Right lobe of liver (tissue), 6 donors: ENCODE measurements at regions not wholly inside any gene's neighbourhood (a gene's known extent, or its start where the extent isn't known, plus 50 kb on each side); places are given as distances from the start of the nearest gene placed in this dataset.
A peak's percentile ranks its signal among the peaks of the same experiment; 100 is the strongest.

Experiments
- ATAC-seq, 4 donors: fragments of 200-7000 bp; cut with Tn5 transposase; one replicate each; pipeline ENCODE4 v1.9.1; 2020; ENCODE audit warnings: mild to moderate bottlenecking in 4 of 4, moderate library complexity in 4 of 4
- DNase-seq, 3 donors: peaks; one replicate each; pipeline ENCODE4 v3.0.0-alpha.2; 2020
- H3K27ac ChIP-seq, 3 donors: fragments of 200-600 bp; one replicate each; pipeline ENCODE4 v1.8.0; 2022
- H3K27me3 ChIP-seq, 2 donors: fragments of 200-600 bp; one replicate each; pipeline ENCODE4 v1.8.0; 2022
- H3K36me3 ChIP-seq, 4 donors: fragments of 200-600 bp; sonication (generic) in 1 of 4; one replicate each; pipeline versions ENCODE4 v1.5.1 to v1.8.0; 2017 to 2022; ENCODE audit warnings: control low read depth in 1 of 4
- H3K4me1 ChIP-seq, 4 donors: fragments of 200-600 bp; sonication (generic) in 1 of 4; one replicate each; pipeline versions ENCODE4 v1.5.1 to v1.8.0; 2017 to 2022; ENCODE audit warnings: control low read depth in 1 of 4
- H3K4me3 ChIP-seq, 3 donors: fragments of 200-600 bp; one replicate each; pipeline ENCODE4 v1.8.0; 2022
- H3K9me3 ChIP-seq, 4 donors: fragments of 200-600 bp; sonication (generic) in 1 of 4; one replicate each; pipeline versions ENCODE4 v1.5.1 to v1.8.0; 2017 to 2022; ENCODE audit warnings: control low read depth in 1 of 4
- POLR2A ChIP-seq: fragments of 450-650 bp; IDR thresholded peaks from one replicate; pipeline ENCODE4 v1.6.1; 2017; ENCODE audit warnings: antibody characterized with exemption, mild to moderate bottlenecking
- WGBS: methylation state at CpG from one replicate; pipeline ENCODE4 v1.1.6; 2018; ENCODE audit warnings: low coverage, low lambda C conversion rate; ENCODE audit not compliant: insufficient coverage; ENCODE audit errors: missing lambda C conversion rate; 5-methylcytosine and 5-hydroxymethylcytosine counted together
- intact Hi-C, 2 donors: fragments of 100-400 bp; cut with DNase I; formaldehyde crosslinking; loops; one replicate each; pipeline versions ENCODE4 v1.11.2 to v1.14.1; 2022
- TF ChIP-seq, protein P1 (sequence below), 4 donors: fragments of 200-600 bp in 3 of 4; fragments of 450-650 bp in 1 of 4; IDR thresholded peaks; one replicate each; pipeline versions ENCODE4 v1.5.1 to v1.8.0; 2016 to 2022; ENCODE audit warnings: antibody characterized with exemption in 4 of 4, mild to moderate bottlenecking in 2 of 4
- donor health status: DM: no; HTN: yes; CAD: no.
- donor health status: DM: no; HTN: no; CAD: no.
- donor health status: DM: no; HTN: no; CAD: no.
- donor health status: DM: no; HTN: yes; CAD: no.
- donor health status: DM: no; HTN: yes; CAD: no.

DNA sequence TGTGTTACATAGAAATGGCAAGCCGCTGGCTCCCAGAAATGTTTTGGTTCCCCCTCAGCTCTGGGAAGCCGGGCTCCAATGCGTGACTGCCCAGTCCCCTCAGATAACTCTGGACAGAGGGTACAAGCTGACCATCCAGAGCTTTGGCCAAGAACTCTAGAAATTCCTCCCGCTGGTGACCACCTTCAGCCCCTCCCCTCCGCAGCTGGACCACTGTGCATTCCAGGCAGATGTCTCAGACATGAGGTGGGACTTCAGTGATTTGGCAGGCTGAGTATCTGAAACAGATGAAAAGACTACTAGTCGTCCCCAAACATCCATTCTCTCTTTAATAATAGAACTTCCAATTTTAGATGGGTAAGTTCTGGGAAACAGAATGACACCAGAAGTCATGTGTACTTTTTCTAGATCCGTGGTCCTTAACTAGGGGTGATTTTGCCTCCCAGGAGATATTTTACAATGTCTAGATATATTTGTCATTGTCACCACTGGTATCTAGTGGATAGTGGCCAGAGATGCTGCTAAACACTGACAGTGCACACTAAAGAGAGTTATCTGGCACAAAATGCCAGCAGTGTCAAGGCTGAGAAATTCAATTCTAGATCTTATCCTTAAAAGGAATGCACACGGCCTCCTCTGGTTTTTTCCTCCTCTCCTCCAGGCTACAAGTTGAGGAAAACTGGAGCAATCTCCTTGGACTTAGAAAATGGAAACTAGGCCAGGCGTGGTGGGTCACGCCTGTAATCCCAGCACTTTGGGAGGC is 294.3 kb downstream of the SRBD1 start:
- Histone ChIP-seq H3K4me1 (peaks cover 0 to 8% (median 3%) of the 10 kb centered on the region in 4 donors), H3K36me3 (no peaks in the 10 kb centered on the region), H3K4me3 (no peak overlapping the region), H3K27ac (no peak overlapping the region), H3K27me3 (no peaks in the 10 kb centered on the region), H3K9me3 (no peaks in the 10 kb centered on the region)
- no peak for ATAC-seq
- DNase-seq = no peak
- TF ChIP-seq, protein P1, sequence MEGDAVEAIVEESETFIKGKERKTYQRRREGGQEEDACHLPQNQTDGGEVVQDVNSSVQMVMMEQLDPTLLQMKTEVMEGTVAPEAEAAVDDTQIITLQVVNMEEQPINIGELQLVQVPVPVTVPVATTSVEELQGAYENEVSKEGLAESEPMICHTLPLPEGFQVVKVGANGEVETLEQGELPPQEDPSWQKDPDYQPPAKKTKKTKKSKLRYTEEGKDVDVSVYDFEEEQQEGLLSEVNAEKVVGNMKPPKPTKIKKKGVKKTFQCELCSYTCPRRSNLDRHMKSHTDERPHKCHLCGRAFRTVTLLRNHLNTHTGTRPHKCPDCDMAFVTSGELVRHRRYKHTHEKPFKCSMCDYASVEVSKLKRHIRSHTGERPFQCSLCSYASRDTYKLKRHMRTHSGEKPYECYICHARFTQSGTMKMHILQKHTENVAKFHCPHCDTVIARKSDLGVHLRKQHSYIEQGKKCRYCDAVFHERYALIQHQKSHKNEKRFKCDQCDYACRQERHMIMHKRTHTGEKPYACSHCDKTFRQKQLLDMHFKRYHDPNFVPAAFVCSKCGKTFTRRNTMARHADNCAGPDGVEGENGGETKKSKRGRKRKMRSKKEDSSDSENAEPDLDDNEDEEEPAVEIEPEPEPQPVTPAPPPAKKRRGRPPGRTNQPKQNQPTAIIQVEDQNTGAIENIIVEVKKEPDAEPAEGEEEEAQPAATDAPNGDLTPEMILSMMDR (IDR thresholded peaks at IDR 0.05) = no peak
- TF ChIP-seq POLR2A = no peak
- WGBS = 85% methylated on average over 8 of the region's 10 CpGs
- intact Hi-C loops = no loop called here

DNA sequence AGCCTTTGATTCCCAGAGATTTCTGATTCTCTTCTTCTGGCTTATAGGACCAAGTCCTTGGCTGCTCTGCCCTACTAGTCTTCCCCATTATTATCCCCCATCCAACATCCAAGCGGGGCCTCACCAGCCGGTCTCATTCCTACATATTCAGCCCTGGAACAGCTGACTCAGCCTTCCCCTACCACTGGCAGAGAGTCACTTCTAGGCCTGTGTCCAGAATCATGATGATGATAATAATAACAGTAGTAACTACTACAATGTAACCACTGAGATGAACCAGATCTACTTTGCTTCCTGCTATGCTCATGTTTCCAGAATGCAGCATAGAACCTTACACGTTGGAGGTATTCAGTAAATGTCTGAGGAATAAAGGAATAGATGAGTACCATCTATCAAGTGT is 295.2 kb downstream of the SRBD1 start:
- ATAC-seq (no peak), DNase-seq (no peak)
- Histone ChIP-seq H3K36me3 (no peaks in the 10 kb centered on the region), H3K27ac (no peak overlapping the region), H3K9me3 (no peaks in the 10 kb centered on the region), H3K4me1 (peaks cover 0 to 8% (median 3%) of the 10 kb centered on the region in 4 donors), H3K4me3 (no peak overlapping the region), H3K27me3 (no peaks in the 10 kb centered on the region)
- intact Hi-C loops = no loop called here
- 77% methylated on average over 3 of the region's 3 CpGs for WGBS
- TF ChIP-seq, protein P1 (IDR thresholded peaks at IDR 0.05) = no peak
- no peak for TF ChIP-seq POLR2A

DNA sequence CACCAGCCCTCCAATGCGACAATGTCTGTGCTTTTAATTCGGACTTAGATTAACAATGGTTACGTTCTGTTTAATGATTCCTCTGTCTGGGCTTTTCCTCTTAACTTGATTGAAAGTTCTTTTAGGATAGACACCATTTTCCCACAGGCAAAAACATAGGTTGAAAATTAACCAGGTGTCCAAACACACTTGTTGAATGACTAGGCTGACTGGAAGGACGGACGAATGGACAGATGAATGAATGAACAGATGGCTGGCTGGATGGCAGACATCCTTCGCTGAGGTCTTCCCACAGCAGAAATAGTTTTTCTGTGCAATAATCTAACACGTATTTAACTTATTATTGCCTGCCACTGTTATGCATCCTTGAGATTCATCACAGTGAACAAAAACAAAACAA is 298.8 kb downstream of the SRBD1 start:
- peaks cover 0 to 8% (median 3%) of the 10 kb centered on the region in 4 donors for H3K4me1 ChIP-seq
- H3K36me3 ChIP-seq = no peaks in the 10 kb centered on the region
- TF ChIP-seq POLR2A = no peak
- TF ChIP-seq, protein P1 (IDR thresholded peaks at IDR 0.05) = no peak
- H3K9me3 ChIP-seq = no peaks in the 10 kb centered on the region
- H3K27me3 ChIP-seq = no peaks in the 10 kb centered on the region
- DNase-seq (no peak), ATAC-seq (peak; percentile 52 to 76 (median 56))
- intact Hi-C loops = no loop called here
- no peak overlapping the region for H3K27ac ChIP-seq
- no peak overlapping the region for H3K4me3 ChIP-seq
- 53% methylated on average over 7 of the region's 7 CpGs for WGBS

DNA sequence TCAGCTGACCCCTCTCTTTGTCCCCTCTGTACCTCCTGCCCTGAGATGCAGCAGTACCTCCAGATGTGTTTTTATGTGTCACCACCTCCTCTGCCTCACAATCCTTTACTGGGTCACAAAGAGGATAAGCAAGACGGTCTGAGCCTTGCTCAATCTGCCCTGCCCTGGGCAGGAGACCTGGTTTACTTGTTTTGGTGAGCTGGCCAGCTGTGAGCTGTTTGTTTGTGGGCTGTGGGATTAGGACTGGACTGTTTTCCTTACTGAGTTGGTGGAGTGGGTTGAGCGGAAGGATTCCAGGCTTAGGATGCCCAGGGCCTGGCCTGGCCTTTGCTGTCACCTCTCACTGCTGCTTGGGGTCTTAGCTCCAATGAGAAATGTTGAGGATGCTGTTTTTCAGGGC is 299.5 kb downstream of the SRBD1 start:
- Histone ChIP-seq H3K4me1 (peaks cover 0 to 8% (median 3%) of the 10 kb centered on the region in 4 donors), H3K9me3 (no peaks in the 10 kb centered on the region), H3K27me3 (no peaks in the 10 kb centered on the region), H3K27ac (no peak overlapping the region), H3K36me3 (no peaks in the 10 kb centered on the region), H3K4me3 (no peak overlapping the region)
- ATAC-seq (peak in 2 of 4 donors; percentile 54 to 69), DNase-seq (no peak)
- WGBS = 59% methylated on average over 2 of the region's 2 CpGs
- TF ChIP-seq POLR2A = no peak
- TF ChIP-seq, protein P1 (IDR thresholded peaks at IDR 0.05) = no peak
- intact Hi-C loops = no loop called here
